Embryonic facial prominence (tissue), 1 donor: ENCODE measurements at regions not wholly inside any gene's neighbourhood (a gene's known extent, or its start where the extent isn't known, plus 50 kb on each side); places are given as distances from the start of the nearest gene placed in this dataset.

Source experiments
- DNase-seq: peaks from one replicate; pipeline ENCODE4 v3.0.0-alpha.2; 2016; ENCODE audit errors: extremely low spot score

GRCh38 chr17:77697480-77698400 lies 260.8 kb upstream of the TNRC6C start:
- DNase-seq: no peak

GRCh38 chr17:77698903-77699623 lies 259.4 kb upstream of the TNRC6C start:
- DNase-seq: no peak

DNA sequence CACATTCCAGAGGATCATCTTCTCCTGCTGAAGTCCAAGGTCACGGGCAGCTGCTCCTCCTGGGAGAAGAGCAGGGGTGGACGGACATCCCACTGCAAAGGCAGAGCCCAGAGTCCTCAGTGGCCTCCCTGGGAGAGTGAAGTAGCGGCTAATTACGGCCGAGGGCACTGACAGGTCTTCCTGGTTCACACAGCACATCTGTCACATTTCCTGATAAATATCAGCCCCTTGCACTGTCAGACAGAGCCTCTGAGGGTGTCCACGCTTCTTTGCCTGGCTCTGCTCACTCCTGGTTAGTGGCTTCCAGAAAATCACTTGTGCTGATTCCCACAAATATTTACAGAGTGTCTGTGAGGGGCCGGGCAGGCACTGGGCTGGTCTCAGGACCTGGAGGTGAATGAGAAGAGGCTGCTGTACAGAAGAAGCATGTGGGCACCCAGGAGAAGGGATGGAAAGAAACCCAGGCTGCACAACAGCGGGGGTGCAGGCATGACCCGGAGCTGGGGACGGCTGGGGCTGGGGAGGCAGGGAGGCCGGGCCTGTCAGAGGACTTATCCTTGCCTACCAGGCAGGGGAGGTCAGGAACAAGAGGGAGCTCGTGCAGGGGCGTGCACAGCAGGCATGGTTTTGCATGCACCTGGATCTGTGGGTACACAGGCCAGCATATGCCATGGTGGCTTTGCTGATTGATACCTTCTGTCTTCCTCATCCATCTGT lies 258.2 kb upstream of the TNRC6C start:
- DNase-seq: no peak

GRCh38 chr17:77701996-77702395 lies 256.5 kb upstream of the TNRC6C start:
- DNase-seq: no peak

DNA sequence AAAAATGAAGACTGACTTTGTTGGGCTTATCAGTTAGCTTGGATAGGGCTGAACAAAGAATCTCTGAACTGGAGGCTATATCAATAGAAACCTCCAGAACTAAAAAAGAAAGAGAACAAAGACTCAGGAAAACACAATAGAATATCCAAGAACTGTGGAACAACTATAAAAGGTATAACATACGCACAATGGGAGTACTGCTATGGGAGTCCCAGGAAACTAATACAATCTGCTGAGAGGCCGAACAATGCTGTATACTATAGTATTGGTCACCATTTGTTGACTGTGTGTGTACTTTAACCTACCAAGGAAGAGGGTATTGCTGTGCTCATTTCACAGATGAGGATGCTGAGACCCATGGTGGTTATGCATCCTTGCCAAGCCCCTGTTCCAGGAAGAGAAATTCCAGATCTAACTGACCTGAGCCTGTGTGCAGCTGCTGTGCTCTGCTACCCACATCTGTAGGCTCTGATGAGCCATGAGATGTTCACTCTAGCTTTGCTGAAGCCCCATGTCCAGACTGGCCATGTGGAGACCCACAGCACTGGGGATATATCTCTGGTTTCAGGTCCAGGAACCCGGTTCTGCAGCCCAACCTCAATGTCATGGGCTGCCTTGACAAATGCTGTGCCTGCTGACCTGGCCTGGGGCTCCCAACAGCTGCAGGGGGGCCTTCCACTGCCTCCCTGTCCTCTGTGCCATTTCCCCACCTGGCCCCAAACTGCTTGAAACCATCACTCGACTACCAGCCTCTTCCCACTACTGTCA lies 254.3 kb upstream of the TNRC6C start:
- no peak for DNase-seq

GRCh38 chr17:77706938-77707337 lies 251.6 kb upstream of the TNRC6C start:
- DNase-seq: no peak

GRCh38 chr17:77707546-77707945 lies 251.0 kb upstream of the TNRC6C start:
- no peak for DNase-seq

GRCh38 chr17:77708049-77708448 lies 250.5 kb upstream of the TNRC6C start:
- DNase-seq: no peak

DNA sequence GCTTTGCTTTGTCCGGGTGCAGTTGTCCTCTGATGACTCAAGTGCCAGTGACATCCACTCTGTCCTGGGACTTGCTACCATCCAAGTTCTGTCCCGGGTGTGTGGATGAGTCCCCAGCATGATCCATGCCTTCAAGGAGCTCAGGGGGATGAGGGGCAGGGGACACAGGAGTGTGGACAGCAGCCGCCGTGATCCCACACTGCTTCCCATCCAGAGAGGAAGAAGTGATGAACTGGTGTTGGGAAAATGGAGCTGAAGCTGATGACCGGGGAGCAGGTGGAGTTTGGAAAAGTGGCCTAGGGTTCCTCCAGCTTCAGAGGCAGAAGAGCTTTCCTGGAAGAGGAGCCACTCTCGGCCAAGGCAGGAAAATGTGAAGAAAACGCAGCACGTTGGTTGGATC lies 249.6 kb upstream of the TNRC6C start:
- DNase-seq: no peak

- no peak for DNase-seq
Measured at GRCh38 chr17:77709594-77709993, 248.9 kb upstream of the TNRC6C start.

DNA sequence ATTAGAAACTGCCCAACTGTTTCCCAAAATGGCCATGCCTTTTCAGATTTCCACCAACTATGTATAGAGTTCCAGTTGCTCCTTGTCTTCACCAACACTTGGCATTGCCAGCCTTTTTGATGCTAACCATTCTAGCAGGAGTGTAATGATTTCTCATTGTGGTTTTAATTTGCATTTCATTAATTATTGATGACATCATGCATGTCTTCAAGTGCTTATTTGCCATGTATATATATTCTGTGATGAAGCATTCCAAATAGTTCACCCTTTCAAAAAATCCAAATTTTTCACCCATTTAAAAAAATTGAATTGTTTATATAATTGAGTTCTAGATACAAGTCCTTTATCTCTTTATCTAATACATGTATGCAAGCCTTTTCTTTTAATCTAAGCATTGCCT lies 245.9 kb upstream of the TNRC6C start:
- DNase-seq: no peak

- DNase-seq: no peak
Measured at GRCh38 chr17:77716289-77716926, 242.1 kb upstream of the TNRC6C start.

DNA sequence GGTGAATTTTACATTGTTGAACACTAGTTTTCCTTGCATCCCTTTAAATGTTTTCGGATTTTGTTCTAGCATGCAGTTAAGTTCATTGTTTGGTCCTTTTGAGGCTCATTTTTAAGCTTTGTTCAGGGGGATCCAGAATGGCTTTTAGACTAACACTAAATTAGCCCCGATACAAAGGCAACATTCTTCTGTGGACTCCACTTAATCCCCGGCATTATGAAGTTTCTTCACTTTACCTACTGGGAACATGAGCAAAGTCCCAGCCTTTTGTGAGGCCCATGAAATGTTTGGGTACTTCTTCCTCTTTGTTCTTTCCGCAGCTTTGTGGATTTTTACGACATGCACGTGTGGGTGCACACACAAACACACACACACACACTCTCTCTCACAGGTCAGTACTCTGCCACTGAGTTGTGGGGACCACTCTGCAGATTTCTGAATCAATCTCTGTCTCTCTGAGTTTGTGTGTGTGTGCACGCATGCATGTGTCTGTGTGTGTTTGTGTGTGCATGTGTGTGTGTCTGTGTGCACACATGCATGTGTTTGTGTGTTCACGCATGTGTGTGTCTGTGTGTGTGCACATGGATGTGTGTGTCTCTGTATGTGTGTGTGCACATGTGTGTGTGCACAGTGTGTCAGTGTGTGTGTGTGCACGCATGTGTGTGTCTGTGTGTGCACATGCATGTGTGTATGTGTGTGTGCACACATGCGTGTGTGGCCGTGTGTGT lies 240.4 kb upstream of the TNRC6C start:
- no peak for DNase-seq

DNA sequence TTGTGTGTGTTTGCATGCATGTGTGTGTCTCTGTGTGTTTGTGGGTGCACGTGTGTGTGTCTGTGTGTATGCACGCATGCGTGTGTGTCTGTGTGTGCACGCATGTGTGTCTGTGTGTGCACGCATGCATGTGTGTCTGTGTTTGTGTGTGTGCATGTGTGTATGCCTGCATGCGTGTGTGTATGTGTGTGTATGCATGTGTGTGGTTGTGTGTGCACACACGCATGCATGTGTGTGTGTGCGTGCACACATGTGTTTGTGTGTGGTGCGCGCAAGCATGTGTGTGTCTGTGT lies 239.9 kb upstream of the TNRC6C start:
- no peak for DNase-seq

GRCh38 chr17:77719806-77720205 lies 238.7 kb upstream of the TNRC6C start:
- no peak for DNase-seq

DNA sequence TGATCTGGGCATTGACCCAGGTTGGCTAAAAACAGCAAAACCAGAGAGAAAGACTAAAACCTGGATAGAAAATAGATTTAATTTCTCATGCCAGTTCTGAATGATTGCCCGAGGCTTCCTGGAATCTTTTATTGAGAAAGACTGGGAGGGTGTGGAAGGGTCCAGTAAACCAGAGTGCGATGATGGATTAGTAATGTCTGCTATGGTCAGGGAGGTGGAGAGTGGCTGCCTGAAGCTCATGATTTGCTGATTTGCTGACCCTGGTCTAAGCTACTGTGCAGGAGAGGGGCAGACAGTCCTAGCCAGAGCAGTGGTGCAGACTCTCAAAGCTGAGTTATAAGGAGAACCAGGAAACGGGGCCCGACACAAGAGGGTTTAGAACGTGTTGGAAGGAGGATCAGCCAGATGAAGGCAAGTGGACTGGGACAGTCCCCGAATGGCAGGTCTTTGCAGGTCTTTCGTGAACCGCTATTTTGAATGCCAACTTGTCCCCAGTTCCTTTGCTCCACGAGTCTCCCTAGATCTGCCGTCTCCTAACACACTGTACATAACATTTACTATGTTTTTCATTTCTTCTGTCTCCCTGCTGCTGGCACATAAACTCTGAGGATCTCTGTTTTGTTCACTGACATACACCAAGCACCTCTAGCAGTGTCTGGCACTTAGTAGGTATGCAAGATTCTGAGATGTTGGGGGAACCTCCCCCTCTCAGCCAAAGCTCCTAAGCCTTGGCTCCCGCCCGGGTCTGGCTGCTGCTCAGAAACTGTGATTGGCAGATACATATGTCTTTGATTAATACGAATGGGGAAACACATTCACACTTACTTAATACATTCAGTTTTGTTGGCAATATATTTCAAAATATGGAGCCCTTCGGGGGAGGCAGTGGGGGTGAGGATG lies 237.3 kb upstream of the TNRC6C start:
- DNase-seq: no peak

DNA sequence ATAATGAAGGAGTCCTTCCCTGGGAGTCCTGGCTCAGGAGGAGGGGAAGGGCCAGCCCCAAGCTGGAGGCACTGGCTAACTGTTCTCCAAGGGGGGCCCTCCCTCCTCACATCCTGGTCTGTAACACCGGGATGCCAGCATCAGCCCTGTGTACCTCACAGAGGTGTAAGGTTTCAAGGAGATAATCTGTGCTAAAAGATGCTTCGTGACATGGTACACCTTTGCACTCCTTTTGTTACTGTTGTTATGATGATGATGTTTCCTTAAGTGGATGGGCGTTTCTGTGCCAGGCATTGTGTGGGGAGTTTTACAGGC lies 236.7 kb upstream of the TNRC6C start:
- no peak for DNase-seq

DNA sequence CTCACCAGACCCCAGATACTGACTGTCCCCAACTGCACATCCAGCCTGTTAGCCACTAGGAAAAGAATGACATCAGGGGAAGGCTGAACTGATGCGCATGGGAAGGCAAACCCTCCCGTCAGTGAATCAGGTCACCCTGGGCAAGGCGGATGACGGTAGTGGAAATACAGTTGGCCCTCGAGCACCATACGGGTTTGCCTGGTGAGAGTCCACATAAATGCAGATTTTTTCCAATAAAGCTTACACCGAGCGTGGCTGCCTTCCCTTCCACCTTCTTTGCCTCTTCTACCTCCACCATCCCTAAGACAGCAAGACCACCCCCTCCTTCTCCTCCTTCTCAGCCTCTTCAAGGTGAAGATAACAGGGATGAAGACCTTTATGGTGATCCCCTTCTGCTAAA lies 236.1 kb upstream of the TNRC6C start:
- no peak for DNase-seq

DNA sequence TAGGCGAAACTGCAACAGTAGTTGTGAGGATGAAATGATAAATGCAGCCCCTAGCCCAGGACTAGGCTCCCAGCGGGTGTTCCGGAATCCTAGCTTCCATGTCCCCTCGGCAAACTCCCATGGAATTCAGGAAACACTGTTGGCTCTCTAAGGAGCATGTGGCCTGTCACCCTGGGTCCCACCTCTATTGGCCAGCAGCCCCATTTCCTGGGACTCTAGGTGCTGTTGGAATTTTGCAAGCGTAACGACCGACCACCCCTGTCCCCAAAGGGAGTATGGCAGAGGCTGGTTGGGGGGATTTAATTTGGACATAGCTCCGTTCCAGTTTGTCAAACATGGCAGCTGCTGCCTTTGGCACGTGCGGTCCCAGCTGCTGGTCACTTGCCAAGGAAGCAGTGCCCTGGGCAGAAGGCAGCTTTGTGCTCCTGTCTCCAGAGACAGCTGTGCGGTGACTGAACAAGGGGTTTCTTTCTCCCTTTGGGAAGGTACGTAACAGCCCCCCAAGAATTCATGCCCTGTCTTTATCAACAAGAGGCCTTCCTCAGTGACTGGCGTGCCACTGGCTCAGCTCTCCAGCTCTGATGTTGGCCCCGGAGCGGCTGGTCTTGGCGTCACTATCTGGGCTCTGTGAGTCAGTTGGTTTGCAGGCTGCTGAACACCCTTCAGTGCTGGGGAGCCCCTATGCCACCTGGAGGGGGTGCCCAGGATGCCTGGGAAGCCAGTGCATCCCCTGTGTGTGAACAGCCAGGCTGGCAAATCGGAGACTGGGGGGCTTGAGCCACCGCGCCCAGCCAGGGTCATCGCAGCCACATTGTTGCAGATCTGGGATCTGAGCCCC lies 235.2 kb upstream of the TNRC6C start:
- no peak for DNase-seq
